Smooth muscle cell (in vitro differentiated cells): ENCODE measurements at regions not wholly inside any gene's neighbourhood (a gene's known extent, or its start where the extent isn't known, plus 50 kb on each side); places are given as distances from the start of the nearest gene placed in this dataset.

Experiments
- DNase-seq: peaks from one replicate; lab custom pipeline; 2025; ENCODE audit not compliant: unreplicated experiment; lab: John Stamatoyannopoulos, UW
- H2AFZ ChIP-seq: fragments of 200-600 bp; sonication (generic); 2 replicates; pipeline ENCODE4 v1.6.0; 2016; ENCODE audit warnings: antibody characterized with exemption, low read depth, mild to moderate bottlenecking
- H3F3A ChIP-seq: fragments of 200-600 bp; sonication (generic); 2 replicates; pipeline ENCODE4 v1.6.0; 2017; ENCODE audit warnings: antibody characterized with exemption, low read depth
- H3K27ac ChIP-seq: fragments of 200-600 bp; sonication (generic); 2 replicates; pipeline ENCODE4 v1.5.1; 2016; ENCODE audit warnings: low read depth, mild to moderate bottlenecking
- H3K27me3 ChIP-seq: fragments of 200-600 bp; sonication (generic); 2 replicates; pipeline ENCODE4 v1.6.1; 2016; ENCODE audit warnings: low read depth, mild to moderate bottlenecking
- H3K36me3 ChIP-seq: fragments of 200-600 bp; sonication (generic); 2 replicates; pipeline ENCODE4 v1.5.1; 2016; ENCODE audit warnings: low read depth
- H3K4me1 ChIP-seq: fragments of 200-600 bp; sonication (generic); 2 replicates; pipeline ENCODE4 v1.5.1; 2016; ENCODE audit warnings: low read depth
- H3K4me2 ChIP-seq: fragments of 200-600 bp; sonication (generic); 2 replicates; pipeline ENCODE4 v1.6.0; 2016; ENCODE audit warnings: mild to moderate bottlenecking
- H3K4me3 ChIP-seq: fragments of 200-600 bp; sonication (generic); 2 replicates; pipeline ENCODE4 v1.5.1; 2016; ENCODE audit warnings: mild to moderate bottlenecking
- H3K79me2 ChIP-seq: fragments of 200-600 bp; sonication (generic); 2 replicates; pipeline ENCODE4 v1.6.0; 2016; ENCODE audit warnings: low read depth, mild to moderate bottlenecking
- H3K9ac ChIP-seq: fragments of 200-600 bp; sonication (generic); 2 replicates; pipeline ENCODE4 v1.6.0; 2016; ENCODE audit warnings: low read depth
- H3K9me3 ChIP-seq: fragments of 200-600 bp; sonication (generic); replicated peaks from 2 replicates; pipeline ENCODE4 v1.5.1; 2016; ENCODE audit warnings: low read depth
- H4K20me1 ChIP-seq: fragments of 200-600 bp; sonication (generic); 2 replicates; pipeline ENCODE4 v1.6.0; 2016; ENCODE audit warnings: low read depth
- WGBS: methylation state at CpG from one replicate; pipeline ENCODE4 v1.1.7; 2016; ENCODE audit warnings: low lambda C conversion rate; 5-methylcytosine and 5-hydroxymethylcytosine counted together
- TF ChIP-seq, protein P1 (sequence below): fragments of 200-600 bp; sonication (generic); IDR thresholded peaks from 2 replicates; pipeline ENCODE4 v1.5.1; 2017; ENCODE audit warnings: borderline replicate concordance, mild to moderate bottlenecking, antibody characterized with exemption; ENCODE audit not compliant: insufficient read depth, poor library complexity, severe bottlenecking

DNA sequence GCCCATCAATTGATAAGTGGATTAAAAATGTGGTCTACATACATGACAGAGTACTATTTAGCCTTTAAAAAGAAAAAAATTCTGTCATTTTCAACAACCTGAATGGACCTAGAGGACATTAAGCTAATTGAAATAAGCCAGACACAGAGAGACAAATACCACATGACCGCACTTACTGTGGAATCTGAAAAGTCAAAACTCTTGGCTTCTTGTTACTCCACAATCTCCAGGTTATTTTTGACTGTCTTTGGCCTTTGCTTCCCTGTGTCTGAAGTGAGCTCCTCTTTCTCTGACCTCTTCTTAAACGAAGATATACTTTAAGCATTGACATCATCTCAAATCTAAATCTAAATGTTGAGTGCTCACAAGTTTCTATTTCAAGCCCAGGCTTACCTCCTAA lies 265.5 kb upstream of the ADRA1B start:
- no peak overlapping the region for H3K9ac ChIP-seq
- no peak overlapping the region for H2AFZ ChIP-seq
- H3K4me1 ChIP-seq, result no peaks in the 10 kb centered on the region
- H3K4me3 ChIP-seq, result no peak overlapping the region
- H3K9me3 ChIP-seq, result no peaks in the 10 kb centered on the region
- no peaks in the 10 kb centered on the region for H3K36me3 ChIP-seq
- H3K79me2 ChIP-seq, result no peaks in the 10 kb centered on the region
- WGBS, result 71% methylated on average over 2 of the region's 2 CpGs
- H3K27ac ChIP-seq, result no peak overlapping the region
- H3F3A ChIP-seq, result no peaks in the 10 kb centered on the region
- H3K4me2 ChIP-seq, result no peak overlapping the region
- H4K20me1 ChIP-seq, result no peaks in the 10 kb centered on the region
- no peak for DNase-seq
- TF ChIP-seq, protein P1, sequence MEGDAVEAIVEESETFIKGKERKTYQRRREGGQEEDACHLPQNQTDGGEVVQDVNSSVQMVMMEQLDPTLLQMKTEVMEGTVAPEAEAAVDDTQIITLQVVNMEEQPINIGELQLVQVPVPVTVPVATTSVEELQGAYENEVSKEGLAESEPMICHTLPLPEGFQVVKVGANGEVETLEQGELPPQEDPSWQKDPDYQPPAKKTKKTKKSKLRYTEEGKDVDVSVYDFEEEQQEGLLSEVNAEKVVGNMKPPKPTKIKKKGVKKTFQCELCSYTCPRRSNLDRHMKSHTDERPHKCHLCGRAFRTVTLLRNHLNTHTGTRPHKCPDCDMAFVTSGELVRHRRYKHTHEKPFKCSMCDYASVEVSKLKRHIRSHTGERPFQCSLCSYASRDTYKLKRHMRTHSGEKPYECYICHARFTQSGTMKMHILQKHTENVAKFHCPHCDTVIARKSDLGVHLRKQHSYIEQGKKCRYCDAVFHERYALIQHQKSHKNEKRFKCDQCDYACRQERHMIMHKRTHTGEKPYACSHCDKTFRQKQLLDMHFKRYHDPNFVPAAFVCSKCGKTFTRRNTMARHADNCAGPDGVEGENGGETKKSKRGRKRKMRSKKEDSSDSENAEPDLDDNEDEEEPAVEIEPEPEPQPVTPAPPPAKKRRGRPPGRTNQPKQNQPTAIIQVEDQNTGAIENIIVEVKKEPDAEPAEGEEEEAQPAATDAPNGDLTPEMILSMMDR, result no peak
- H3K27me3 ChIP-seq, result no peaks in the 10 kb centered on the region

DNA sequence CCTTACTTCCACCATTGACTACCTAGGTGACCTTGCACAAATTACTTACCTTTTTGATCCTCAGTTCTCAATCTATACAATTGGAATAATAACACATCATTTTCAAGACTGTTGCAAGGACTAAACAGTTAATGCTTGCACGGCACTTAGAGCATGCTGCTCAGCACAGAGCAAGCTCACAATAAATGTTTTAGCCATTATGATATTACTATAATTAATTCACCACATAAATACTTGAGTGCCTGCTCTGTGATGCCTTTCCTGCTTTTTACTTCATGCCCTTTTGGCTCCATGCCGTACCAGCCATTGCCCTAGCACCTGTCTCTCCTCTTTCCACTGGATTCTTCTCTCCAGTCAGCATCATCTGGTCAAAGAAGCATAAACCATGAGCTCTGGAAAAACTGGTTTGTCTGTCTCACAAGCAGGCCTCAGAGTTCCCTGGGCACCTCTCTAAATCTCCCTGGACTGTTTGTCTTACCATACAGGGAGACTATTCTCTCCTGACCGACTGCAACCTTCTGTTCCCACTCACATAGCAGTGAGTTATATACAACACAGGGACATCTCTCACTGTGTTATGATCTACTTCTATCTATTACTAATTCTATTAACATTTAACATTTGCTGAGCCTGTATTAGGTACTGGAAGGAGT lies 260.4 kb upstream of the ADRA1B start:
- H3K27me3 ChIP-seq, result no peaks in the 10 kb centered on the region
- H3K9me3 ChIP-seq, result no peaks in the 10 kb centered on the region
- no peaks in the 10 kb centered on the region for H3F3A ChIP-seq
- no peak overlapping the region for H3K4me2 ChIP-seq
- H3K9ac ChIP-seq, result no peak overlapping the region
- no peaks in the 10 kb centered on the region for H3K79me2 ChIP-seq
- H3K27ac ChIP-seq, result no peak overlapping the region
- no peaks in the 10 kb centered on the region for H3K4me1 ChIP-seq
- DNase-seq, result no peak
- no peak overlapping the region for H2AFZ ChIP-seq
- no peaks in the 10 kb centered on the region for H4K20me1 ChIP-seq
- TF ChIP-seq, protein P1, result no peak
- H3K4me3 ChIP-seq, result no peak overlapping the region
- no peaks in the 10 kb centered on the region for H3K36me3 ChIP-seq
- WGBS, result 69% methylated on average over 3 of the region's 3 CpGs

DNA sequence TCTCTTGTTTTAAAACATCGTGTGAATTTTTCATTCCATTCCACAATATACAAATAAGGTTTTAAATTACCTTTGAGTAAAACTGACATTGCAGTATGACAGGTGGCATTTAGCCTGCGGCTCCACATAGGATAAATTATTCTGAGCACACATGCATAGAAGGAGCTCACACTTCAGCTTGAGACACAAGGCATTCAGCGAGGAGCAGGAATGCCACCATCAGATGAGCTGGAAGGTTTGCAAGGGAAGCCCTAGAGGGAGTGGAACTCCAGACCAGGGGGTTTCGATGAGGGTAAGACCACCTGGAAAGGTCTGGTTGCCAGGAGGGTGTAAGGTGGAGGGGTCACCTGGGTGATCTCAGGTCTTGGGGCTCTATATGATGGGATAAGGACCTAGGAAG lies 259.0 kb upstream of the ADRA1B start:
- Histone ChIP-seq H3K36me3 (no peaks in the 10 kb centered on the region), H2AFZ (no peak overlapping the region), H3K9me3 (no peaks in the 10 kb centered on the region), H3K79me2 (no peaks in the 10 kb centered on the region), H3F3A (no peaks in the 10 kb centered on the region), H3K4me3 (no peak overlapping the region), H3K4me2 (no peak overlapping the region), H3K27ac (no peak overlapping the region), H3K4me1 (no peaks in the 10 kb centered on the region), H3K9ac (no peak overlapping the region), H3K27me3 (no peaks in the 10 kb centered on the region), H4K20me1 (no peaks in the 10 kb centered on the region)
- WGBS, result 84% methylated on average over 4 of the region's 4 CpGs
- TF ChIP-seq, protein P1, result no peak
- no peak for DNase-seq

DNA sequence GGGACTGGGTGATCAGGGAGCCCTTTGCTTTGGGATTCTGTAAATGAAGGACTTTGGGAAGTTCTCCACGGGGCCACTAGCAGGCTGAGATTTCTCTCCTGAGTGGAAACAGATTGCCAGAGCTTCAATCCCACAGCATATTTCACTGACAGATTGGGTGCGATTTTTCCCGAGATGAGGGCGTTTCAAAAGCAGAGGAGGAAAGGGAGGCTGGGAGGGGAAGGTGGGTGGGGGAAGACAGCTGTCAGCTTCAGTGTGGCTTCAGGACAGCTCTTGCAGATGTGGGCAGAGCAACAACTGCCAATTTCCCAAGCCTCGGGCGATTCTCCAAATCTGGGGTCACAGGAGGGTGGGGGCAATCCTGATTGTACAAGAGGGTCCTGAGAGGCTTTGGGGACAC lies 258.5 kb upstream of the ADRA1B start:
- no peak for DNase-seq
- no peak overlapping the region for H3K9ac ChIP-seq
- 79% methylated on average over 6 of the region's 6 CpGs for WGBS

More for the DNA sequence above, 258.5 kb upstream of the ADRA1B start:
- H3K36me3 ChIP-seq, result no peaks in the 10 kb centered on the region
- H3K27ac ChIP-seq, result no peak overlapping the region
- no peak overlapping the region for H3K4me2 ChIP-seq
- no peaks in the 10 kb centered on the region for H3K9me3 ChIP-seq
- H3K4me1 ChIP-seq, result no peaks in the 10 kb centered on the region
- TF ChIP-seq, protein P1, result no peak
- H3F3A ChIP-seq, result no peaks in the 10 kb centered on the region
- no peaks in the 10 kb centered on the region for H3K79me2 ChIP-seq
- no peak overlapping the region for H3K4me3 ChIP-seq
- no peak overlapping the region for H2AFZ ChIP-seq
- no peaks in the 10 kb centered on the region for H4K20me1 ChIP-seq
- no peaks in the 10 kb centered on the region for H3K27me3 ChIP-seq
